Retinal pigment epithelial cell (primary cell): ENCODE measurements at regions not wholly inside any gene's neighbourhood (a gene's known extent, or its start where the extent isn't known, plus 50 kb on each side); places are given as distances from the start of the nearest gene placed in this dataset.

ENCODE experiments used
- DNase-seq: peaks from one replicate; pipeline ENCODE4 v3.0.0-alpha.2; 2010; ENCODE audit warnings: low read depth
- H3K4me3 ChIP-seq: 2 replicates; pipeline ENCODE4 v1.5.1; 2011; ENCODE audit warnings: mild to moderate bottlenecking, low read length, control low read depth, moderate library complexity
- CTCF ChIP-seq: conservative IDR thresholded peaks from 2 replicates; pipeline ENCODE4 v1.5.1; 2011; ENCODE audit warnings: low read depth, low read length, control low read depth, inconsistent platforms

GRCh38 chr10:55063811-55064210 is 262.8 kb upstream of the PCDH15 start:
- DNase-seq: no peak

DNA sequence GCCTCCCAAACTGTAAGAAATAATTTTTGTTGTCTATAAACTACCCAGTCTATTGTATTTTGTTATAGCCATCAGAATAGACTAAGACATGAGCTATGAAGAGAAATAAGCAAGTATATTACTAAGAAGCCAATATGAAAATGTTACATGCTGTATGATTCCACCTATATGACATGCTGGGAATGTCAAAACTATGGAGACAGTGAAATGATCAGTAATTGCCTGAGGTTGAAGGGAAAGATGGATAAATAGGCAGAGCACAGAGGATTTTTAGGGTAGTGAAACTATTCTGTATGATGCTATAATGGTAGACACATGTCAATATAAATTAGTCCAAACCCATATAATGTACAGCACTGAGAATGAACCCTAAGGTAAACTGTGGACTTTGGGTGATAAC is 261.3 kb upstream of the PCDH15 start:
- H3K4me3 ChIP-seq: no peak overlapping the region
- no peak for TF ChIP-seq CTCF

More at GRCh38 chr10:55063811-55064210, 262.8 kb upstream of the PCDH15 start:
- no peak for TF ChIP-seq CTCF
- no peak overlapping the region for H3K4me3 ChIP-seq

GRCh38 chr10:55058800-55059199 is 257.8 kb upstream of the PCDH15 start:
- DNase-seq: no peak
- no peak for TF ChIP-seq CTCF
- no peak overlapping the region for H3K4me3 ChIP-seq

More for the DNA sequence above, 261.3 kb upstream of the PCDH15 start:
- no peak for DNase-seq

- TF ChIP-seq CTCF: no peak
- no peak overlapping the region for H3K4me3 ChIP-seq
- DNase-seq: no peak
Observed at GRCh38 chr10:55051515-55051914, 250.5 kb upstream of the PCDH15 start.

- no peak for TF ChIP-seq CTCF
- no peak overlapping the region for H3K4me3 ChIP-seq
- no peak for DNase-seq
Observed at GRCh38 chr10:55048830-55049498, 247.9 kb upstream of the PCDH15 start.

- no peak for DNase-seq
- H3K4me3 ChIP-seq: no peak overlapping the region
- no peak for TF ChIP-seq CTCF
Observed at GRCh38 chr10:55043540-55043939, 242.5 kb upstream of the PCDH15 start.

DNA sequence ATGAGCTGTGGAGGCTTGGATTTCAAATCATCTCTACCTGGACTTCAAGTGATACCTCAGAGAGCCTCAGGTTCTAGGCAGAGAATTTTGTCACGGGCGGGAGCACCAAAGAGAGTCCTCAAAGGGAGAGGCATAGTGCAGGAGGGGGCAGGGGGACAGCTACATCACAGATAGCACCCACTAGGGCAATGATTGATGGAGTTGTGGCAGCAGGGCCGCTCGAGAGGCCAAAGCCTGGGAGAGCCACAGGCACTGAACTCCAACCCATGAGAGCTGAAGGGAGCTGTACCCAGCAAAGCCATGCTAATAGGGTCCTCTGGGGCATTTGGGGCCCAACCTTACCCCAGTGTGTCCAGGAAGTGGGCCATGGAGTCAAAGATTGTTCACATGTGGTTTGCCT is 232.0 kb upstream of the PCDH15 start:
- no peak overlapping the region for H3K4me3 ChIP-seq
- DNase-seq: no peak
- TF ChIP-seq CTCF: no peak
